ELF-1 (cell line): ENCODE measurements at regions not wholly inside any gene's neighbourhood (a gene's known extent, or its start where the extent isn't known, plus 50 kb on each side); places are given as distances from the start of the nearest gene placed in this dataset.
A peak's percentile ranks its signal among the peaks of the same experiment; 100 is the strongest.
"Not testable (repeated sequence)": the region's sequence is repeated elsewhere in the genome, so short reads cannot be mapped to it uniquely, and the experiment has no call there.

Experiments used
- DNase-seq: peaks from one replicate; pipeline ENCODE4 v3.0.0-alpha.2; 2016; ENCODE audit warnings: low read depth, low spot score

GRCh38 chrX:90337161-90337560 lies 415.5 kb downstream of the TGIF2LX start:
- DNase-seq = peak; percentile 2

- not testable (repeated sequence) for DNase-seq
Observed at GRCh38 chrX:90369632-90370031, 447.9 kb downstream of the TGIF2LX start.

GRCh38 chrX:90398020-90398419 lies 476.3 kb downstream of the TGIF2LX start:
- DNase-seq = not testable (repeated sequence)

- not testable (repeated sequence) for DNase-seq
Observed at GRCh38 chrX:90402169-90402568, 480.5 kb downstream of the TGIF2LX start.

GRCh38 chrX:90403859-90404258 lies 482.2 kb downstream of the TGIF2LX start:
- DNase-seq = not testable (repeated sequence)

- peak; percentile 20 for DNase-seq
Observed at GRCh38 chrX:90404846-90405436, 483.2 kb downstream of the TGIF2LX start.

- not testable (repeated sequence) for DNase-seq
Observed at GRCh38 chrX:90453770-90454338, 532.1 kb downstream of the TGIF2LX start.

GRCh38 chrX:90458071-90458899 lies 536.6 kb downstream of the TGIF2LX start:
- peak; percentile 57 for DNase-seq

GRCh38 chrX:90474445-90474844 lies 552.7 kb downstream of the TGIF2LX start:
- DNase-seq = not testable (repeated sequence)

GRCh38 chrX:90485406-90485805 lies 563.7 kb downstream of the TGIF2LX start:
- DNase-seq = not testable (repeated sequence)

- not testable (repeated sequence) for DNase-seq
Observed at GRCh38 chrX:90521284-90521683, 599.6 kb downstream of the TGIF2LX start.

GRCh38 chrX:90524383-90524968 lies 602.8 kb downstream of the TGIF2LX start:
- DNase-seq = peak; percentile 10
